Keratinocyte (primary cell): ENCODE measurements at regions not wholly inside any gene's neighbourhood (a gene's known extent, or its start where the extent isn't known, plus 50 kb on each side); places are given as distances from the start of the nearest gene placed in this dataset.

Experiments
- DNase-seq: peaks from one replicate; pipeline ENCODE4 v3.0.0-alpha.2; 2011; ENCODE audit warnings: low read depth, missing footprints, low spot score
- FAIRE-seq: peaks from 2 replicates; lab custom pipeline; 2011; peaks lifted over from hg19 to GRCh38; lab: Jason Lieb, UNC
- H2AFZ ChIP-seq: 2 replicates; pipeline ENCODE4 v1.6.0; 2012; ENCODE audit warnings: low read length, control low read depth, inconsistent platforms; ENCODE audit not compliant: control insufficient read depth
- H3K27ac ChIP-seq: 2 replicates; pipeline ENCODE4 v1.5.1; 2011; ENCODE audit warnings: low read length; ENCODE audit not compliant: control insufficient read depth, insufficient read depth
- H3K27me3 ChIP-seq: 3 replicates; pipeline ENCODE4 v1.6.0; 2011; ENCODE audit warnings: low read length; ENCODE audit not compliant: control insufficient read depth, insufficient read depth; ENCODE audit errors: extremely low read depth
- H3K36me3 ChIP-seq, 2 experiments: 2 replicates in 1 of 2; 3 replicates in 1 of 2; pipeline ENCODE4 v1.5.1; 2011; ENCODE audit warnings: low read length in 2 of 2, mild to moderate bottlenecking in 1 of 2; ENCODE audit not compliant: control insufficient read depth in 2 of 2, insufficient read depth in 2 of 2; ENCODE audit errors: extremely low read depth in 1 of 2
- H3K4me1 ChIP-seq: 3 replicates; pipeline ENCODE4 v1.5.1; 2011; ENCODE audit warnings: low read length; ENCODE audit not compliant: control insufficient read depth, insufficient read depth; ENCODE audit errors: extremely low read depth
- H3K4me2 ChIP-seq: 3 replicates; pipeline ENCODE4 v1.6.0; 2011; ENCODE audit warnings: low read depth, low read length; ENCODE audit not compliant: control insufficient read depth, insufficient read depth; ENCODE audit errors: extremely low read depth
- H3K4me3 ChIP-seq, 3 experiments: fragments of 200-600 bp in 1 of 3; sonication (generic) in 1 of 3; 2 replicates in 2 of 3; 3 replicates in 1 of 3; pipeline ENCODE4 v1.5.1; 2011 to 2016; ENCODE audit warnings: low read length in 3 of 3, mild to moderate bottlenecking in 3 of 3, control low read depth in 2 of 3, inconsistent platforms in 1 of 3, low read depth in 1 of 3, mixed read lengths in 1 of 3, mixed run types in 1 of 3, moderate library complexity in 1 of 3; ENCODE audit not compliant: control insufficient read depth in 2 of 3, insufficient read depth in 2 of 3; ENCODE audit errors: extremely low read depth in 1 of 3
- H3K79me2 ChIP-seq: 2 replicates; pipeline ENCODE4 v1.6.0; 2012; ENCODE audit warnings: low read length; ENCODE audit not compliant: control insufficient read depth, insufficient read depth
- H3K9ac ChIP-seq: 3 replicates; pipeline ENCODE4 v1.6.0; 2011; ENCODE audit warnings: low read length; ENCODE audit not compliant: control insufficient read depth, insufficient read depth; ENCODE audit errors: extremely low read depth
- H3K9me1 ChIP-seq: 3 replicates; pipeline ENCODE4 v1.6.0; 2011; ENCODE audit warnings: low read length; ENCODE audit not compliant: control insufficient read depth, insufficient read depth; ENCODE audit errors: extremely low read depth
- H3K9me3 ChIP-seq: 2 replicates; pipeline ENCODE4 v1.5.1; 2012; ENCODE audit warnings: low read depth, low read length; ENCODE audit not compliant: control insufficient read depth
- H4K20me1 ChIP-seq: 3 replicates; pipeline ENCODE4 v1.6.0; 2011; ENCODE audit warnings: low read length; ENCODE audit not compliant: control insufficient read depth, insufficient read depth; ENCODE audit errors: extremely low read depth
- CTCF ChIP-seq, 3 experiments: IDR thresholded peaks in 1 of 3; conservative IDR thresholded peaks in 1 of 3; optimal IDR thresholded peaks in 1 of 3; 2 replicates in 2 of 3; 3 replicates in 1 of 3; pipeline versions ENCODE3 to v1.5.1; 2011; ENCODE audit warnings: low read length in 3 of 3, mild to moderate bottlenecking in 3 of 3, moderate library complexity in 2 of 3, control low read depth in 1 of 3, inconsistent platforms in 1 of 3; ENCODE audit not compliant: insufficient read depth in 2 of 3; ENCODE audit errors: extremely low read depth in 1 of 3
- EZH2 ChIP-seq: IDR thresholded peaks from one replicate; pipeline ENCODE4 v1.6.1; 2012; ENCODE audit warnings: inconsistent platforms, mild to moderate bottlenecking, low read length, moderate library complexity
- dilution Hi-C: fragments of 300-500 bp; cut with MboI; formaldehyde crosslinking; loops from one replicate; pipeline ENCODE4 v1.7.0; 2020; ENCODE audit warnings: low sequenced_read_pairs; ENCODE audit not compliant: extremely low pct_ligation_motif_present

- H3K9me3 ChIP-seq = no peaks in the 10 kb centered on the region
- TF ChIP-seq CTCF (optimal IDR thresholded peaks at IDR 0.05 in 1 of 3, IDR thresholded peaks at IDR 0.05 in 1 of 3, conservative IDR thresholded peaks at IDR 0.05 in 1 of 3; ENCODE audit: extremely low read depth in 1 of 3, insufficient read depth in 2 of 3, low read length in 3 of 3) = no peak
- no peak for TF ChIP-seq EZH2
- no peaks in the 10 kb centered on the region for H3K9me1 ChIP-seq
- no peak overlapping the region for H3K4me2 ChIP-seq
- peaks cover 9% of the 10 kb centered on the region for H3K27me3 ChIP-seq
- H3K4me1 ChIP-seq = peaks cover 2% of the 10 kb centered on the region
- no peak for DNase-seq
- no peaks in the 10 kb centered on the region for H3K79me2 ChIP-seq
- no peak overlapping the region for H3K27ac ChIP-seq
- H2AFZ ChIP-seq = no peak overlapping the region
- no peaks in the 10 kb centered on the region for H4K20me1 ChIP-seq
- H3K4me3 ChIP-seq = no peak overlapping the region
- FAIRE-seq = no peak
- H3K9ac ChIP-seq = no peak overlapping the region
- dilution Hi-C loops = no loop called here
- H3K36me3 ChIP-seq = no peaks in the 10 kb centered on the region
These were observed 75.1 kb upstream of the KIAA1217 start for GRCh38 chr10:24133835-24134234.

GRCh38 chr10:24136070-24136469, 72.9 kb upstream of the KIAA1217 start:
- Histone ChIP-seq H3K36me3 (no peaks in the 10 kb centered on the region), H3K9ac (no peak overlapping the region), H3K4me2 (no peak overlapping the region), H3K27ac (no peak overlapping the region), H3K79me2 (no peaks in the 10 kb centered on the region), H3K9me3 (no peaks in the 10 kb centered on the region), H3K27me3 (peaks cover 9% of the 10 kb centered on the region), H3K4me1 (peaks cover 2% of the 10 kb centered on the region), H4K20me1 (no peaks in the 10 kb centered on the region), H3K9me1 (no peaks in the 10 kb centered on the region), H2AFZ (no peak overlapping the region), H3K4me3 (no peak overlapping the region)
- FAIRE-seq (no peak), DNase-seq (no peak)
- dilution Hi-C loops = no loop called here
- TF ChIP-seq CTCF (optimal IDR thresholded peaks at IDR 0.05 in 1 of 3, IDR thresholded peaks at IDR 0.05 in 1 of 3, conservative IDR thresholded peaks at IDR 0.05 in 1 of 3; ENCODE audit: extremely low read depth in 1 of 3, insufficient read depth in 2 of 3, low read length in 3 of 3) (no peak), EZH2 (no peak)
